Esophagus (tissue), 2 donors: ENCODE measurements at regions not wholly inside any gene's neighbourhood (a gene's known extent, or its start where the extent isn't known, plus 50 kb on each side); places are given as distances from the start of the nearest gene placed in this dataset.
"Not testable (repeated sequence)": the region's sequence is repeated elsewhere in the genome, so short reads cannot be mapped to it uniquely, and the experiment has no call there.

Experiments used
- H3K27ac ChIP-seq, 2 donors: one replicate each; pipeline ENCODE4 v1.5.1; 2013; ENCODE audit warnings: low read depth in 2 of 2, mild to moderate bottlenecking in 2 of 2, inconsistent platforms in 1 of 2, low read length in 1 of 2, moderate library complexity in 1 of 2
- H3K27me3 ChIP-seq, 2 donors: one replicate each; pipeline ENCODE4 v1.6.1; 2013; ENCODE audit warnings: low read length in 2 of 2, control low read depth in 1 of 2, mild to moderate bottlenecking in 1 of 2; ENCODE audit not compliant: insufficient read depth in 2 of 2, control insufficient read depth in 1 of 2
- H3K36me3 ChIP-seq, 2 donors: one replicate each; pipeline ENCODE4 v1.6.1; 2013; ENCODE audit warnings: low read length in 1 of 2; ENCODE audit not compliant: control insufficient read depth in 2 of 2, insufficient read depth in 2 of 2
- H3K4me1 ChIP-seq, 2 donors: one replicate each; pipeline ENCODE4 v1.6.1; 2013; ENCODE audit warnings: low read length in 1 of 2; ENCODE audit not compliant: control insufficient read depth in 2 of 2, insufficient read depth in 2 of 2
- H3K4me3 ChIP-seq, 2 donors: one replicate each; pipeline ENCODE4 v1.5.1; 2013; ENCODE audit warnings: low read length in 2 of 2, mild to moderate bottlenecking in 2 of 2, low read depth in 1 of 2, moderate library complexity in 1 of 2
- H3K9me3 ChIP-seq, 2 donors: one replicate each; pipeline ENCODE4 v1.6.1; 2013; ENCODE audit warnings: mild to moderate bottlenecking in 2 of 2, low read depth in 1 of 2, low read length in 1 of 2, moderate library complexity in 1 of 2; ENCODE audit not compliant: control insufficient read depth in 2 of 2, insufficient read depth in 1 of 2
- WGBS, 2 donors: extraction: QIAGEN DNeasy Blood & Tissue Kit; methylation state at CpG; one replicate each; pipeline ENCODE4 v1.1.7; 2013; 5-methylcytosine and 5-hydroxymethylcytosine counted together
- donor health status: healthy with polysubstance abuse.
- donor health status: Bipolar disorder and iron deficiency.

DNA sequence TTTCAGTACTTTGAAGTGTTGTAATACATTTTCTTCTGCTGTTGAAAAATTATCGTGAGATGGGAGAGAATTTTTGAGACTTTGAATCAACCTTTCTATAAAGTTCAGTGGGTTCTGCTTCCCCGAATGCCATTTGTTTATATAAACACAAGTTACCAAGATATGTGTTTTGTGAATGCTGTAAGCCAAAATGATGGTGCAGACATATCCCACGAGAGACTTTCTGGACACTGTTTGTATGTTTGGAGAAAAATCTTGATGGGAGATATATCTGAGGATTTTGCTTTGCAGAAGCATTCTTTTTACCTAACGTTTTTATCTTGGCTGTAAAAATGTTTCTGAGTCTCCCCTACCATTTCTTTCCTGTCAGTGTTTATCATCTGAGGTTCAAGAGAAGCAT is 526.6 kb upstream of the ZNF717 start:
- H3K9me3 ChIP-seq: no peaks in the 10 kb centered on the region
- no peak overlapping the region for H3K4me3 ChIP-seq
- no peak overlapping the region for H3K27ac ChIP-seq
- WGBS, 2 donors: 41 to 45% methylated on average over 4 of the region's 4 CpGs
- no peaks in the 10 kb centered on the region for H3K4me1 ChIP-seq
- H3K36me3 ChIP-seq: no peaks in the 10 kb centered on the region
- no peaks in the 10 kb centered on the region for H3K27me3 ChIP-seq

DNA sequence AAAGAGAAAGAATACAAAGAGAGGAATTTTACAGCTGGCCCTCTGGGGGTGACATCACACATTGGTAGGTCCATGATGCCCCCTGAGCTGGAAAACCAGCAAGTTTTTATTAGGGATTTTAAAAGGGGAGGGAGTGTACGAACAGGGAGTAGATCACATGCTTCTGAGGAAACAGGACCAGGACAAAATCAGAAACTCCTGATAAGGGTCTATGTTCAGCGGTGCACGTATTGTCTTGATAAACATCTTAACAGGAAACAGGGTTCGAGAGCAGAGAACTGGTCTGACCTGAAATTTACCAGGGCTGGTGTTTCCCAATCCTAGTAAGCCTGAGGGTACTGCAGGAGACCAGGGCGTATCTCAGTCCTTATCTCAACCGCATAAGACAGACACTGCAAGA is 530.6 kb upstream of the ZNF717 start:
- not testable (repeated sequence) for H3K4me1 ChIP-seq, H3K9me3 ChIP-seq, H3K36me3 ChIP-seq, H3K27me3 ChIP-seq, H3K4me3 ChIP-seq, H3K27ac ChIP-seq
- WGBS, 2 donors: 85 to 86% methylated on average over 6 of the region's 6 CpGs

DNA sequence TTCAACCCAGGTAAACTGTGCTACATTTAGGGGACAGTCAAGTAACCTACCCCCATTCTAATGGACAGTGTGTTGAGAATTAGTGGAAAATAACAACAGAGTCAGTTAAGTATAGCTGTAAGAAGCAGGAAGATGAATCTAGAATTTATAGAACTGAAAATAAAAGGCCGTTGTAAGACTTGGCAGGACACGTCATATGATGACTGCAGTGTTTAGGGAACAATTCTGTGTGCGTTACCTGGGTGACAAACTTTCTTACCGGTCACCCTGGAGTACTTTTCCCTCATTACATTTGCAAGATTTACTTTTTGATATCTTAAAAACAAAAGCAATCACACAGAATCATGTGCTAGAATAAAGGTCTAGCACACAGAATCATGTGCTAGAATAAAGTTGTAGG is 536.3 kb upstream of the ZNF717 start:
- no peak overlapping the region for H3K4me3 ChIP-seq
- H3K27ac ChIP-seq: no peak overlapping the region
- 72 to 74% methylated on average over 4 of the region's 4 CpGs for WGBS, 2 donors
- no peaks in the 10 kb centered on the region for H3K4me1 ChIP-seq
- no peaks in the 10 kb centered on the region for H3K36me3 ChIP-seq
- no peaks in the 10 kb centered on the region for H3K9me3 ChIP-seq
- H3K27me3 ChIP-seq: no peaks in the 10 kb centered on the region

GRCh38 chr3:76324101-76324500 is 538.8 kb upstream of the ZNF717 start:
- Histone ChIP-seq H3K4me1 (no peaks in the 10 kb centered on the region), H3K27ac (no peak overlapping the region), H3K9me3 (peaks cover 0 to 3% of the 10 kb centered on the region in 2 donors), H3K27me3 (no peaks in the 10 kb centered on the region), H3K36me3 (no peaks in the 10 kb centered on the region), H3K4me3 (no peak overlapping the region)
- WGBS, 2 donors: 78 to 81% methylated on average over 4 of the region's 4 CpGs

- no peak overlapping the region for H3K4me3 ChIP-seq
- no peak overlapping the region for H3K27ac ChIP-seq
- H3K4me1 ChIP-seq: no peaks in the 10 kb centered on the region
- no peaks in the 10 kb centered on the region for H3K27me3 ChIP-seq
- H3K9me3 ChIP-seq: no peaks in the 10 kb centered on the region
- WGBS, 2 donors: 55 to 58% methylated on average over 2 of the region's 2 CpGs
- no peaks in the 10 kb centered on the region for H3K36me3 ChIP-seq
Measured at GRCh38 chr3:76345878-76346277, 560.5 kb upstream of the ZNF717 start.

- H3K36me3 ChIP-seq: no peaks in the 10 kb centered on the region
- 83 to 89% methylated on average over 3 of the region's 3 CpGs for WGBS, 2 donors
- H3K4me3 ChIP-seq: no peak overlapping the region
- H3K4me1 ChIP-seq: no peaks in the 10 kb centered on the region
- no peaks in the 10 kb centered on the region for H3K27me3 ChIP-seq
- H3K27ac ChIP-seq: no peak overlapping the region
- H3K9me3 ChIP-seq: no peaks in the 10 kb centered on the region
Measured at GRCh38 chr3:76346690-76347089, 561.3 kb upstream of the ZNF717 start.

GRCh38 chr3:76349715-76350480 is 564.5 kb upstream of the ZNF717 start:
- H3K4me1 ChIP-seq: no peaks in the 10 kb centered on the region
- H3K27ac ChIP-seq: no peak overlapping the region
- H3K4me3 ChIP-seq: no peak overlapping the region
- H3K9me3 ChIP-seq: no peaks in the 10 kb centered on the region
- H3K36me3 ChIP-seq: no peaks in the 10 kb centered on the region
- no peaks in the 10 kb centered on the region for H3K27me3 ChIP-seq
- WGBS, 2 donors: 88 to 92% methylated on average over 3 of the region's 3 CpGs

DNA sequence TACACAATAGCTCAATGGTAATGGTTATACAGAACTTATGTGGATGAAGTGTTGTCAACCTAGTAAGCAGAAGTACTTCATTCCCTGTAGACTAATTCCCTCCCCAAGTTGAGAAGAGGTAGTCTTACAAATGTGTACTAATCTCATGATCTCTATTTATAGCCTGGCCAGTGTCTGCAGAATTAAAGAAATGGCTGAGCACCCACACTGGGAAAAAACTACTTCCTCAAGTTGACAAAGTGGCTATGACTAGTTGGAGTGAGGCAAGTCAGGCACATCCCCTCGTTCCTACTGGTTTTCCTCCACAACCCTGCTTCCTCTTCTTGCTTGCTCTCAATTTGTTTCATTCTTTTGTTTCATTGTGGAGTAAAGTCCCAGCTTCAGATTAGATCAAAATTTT is 566.7 kb upstream of the ZNF717 start:
- 63 to 64% methylated on average over 1 of the region's 1 CpG for WGBS, 2 donors
- Histone ChIP-seq H3K4me3 (no peak overlapping the region), H3K9me3 (no peaks in the 10 kb centered on the region), H3K36me3 (no peaks in the 10 kb centered on the region), H3K27ac (no peak overlapping the region), H3K4me1 (no peaks in the 10 kb centered on the region), H3K27me3 (no peaks in the 10 kb centered on the region)

DNA sequence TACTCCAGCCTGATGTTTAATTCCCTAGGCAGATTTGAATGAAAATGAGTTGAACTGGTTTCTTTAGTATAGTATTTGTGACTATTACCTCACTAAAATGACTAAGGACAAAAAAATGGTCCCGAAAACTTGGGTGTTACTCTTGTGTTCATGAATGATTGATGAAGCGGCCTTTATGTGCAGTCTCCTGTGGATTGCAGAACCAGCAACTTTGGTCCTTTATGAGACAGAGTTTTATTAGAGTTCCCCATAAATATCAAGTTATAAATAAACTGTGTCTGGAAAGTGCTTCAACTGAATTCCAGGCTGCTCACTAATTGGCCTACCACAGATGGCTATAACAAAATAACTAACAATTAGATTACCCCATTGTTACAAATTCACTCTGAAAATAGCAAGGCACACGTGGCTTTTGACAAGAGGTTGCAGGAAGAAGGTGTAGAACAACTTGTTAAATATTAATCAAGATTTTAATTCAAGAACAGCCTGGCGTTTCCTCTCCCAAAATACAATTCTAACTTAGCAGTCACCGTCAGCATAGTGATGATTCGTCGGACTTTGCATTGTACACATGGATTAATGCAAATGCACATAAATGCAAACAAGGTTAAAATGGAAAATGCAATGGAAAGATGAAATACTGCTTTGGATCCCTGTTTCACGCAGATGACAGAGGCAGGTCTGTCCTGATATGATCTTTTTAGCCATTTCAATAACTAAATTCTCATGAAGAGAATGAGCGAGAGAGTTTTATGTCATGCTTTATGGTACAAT is 567.3 kb upstream of the ZNF717 start:
- Histone ChIP-seq H3K27ac (no peak overlapping the region), H3K4me1 (no peaks in the 10 kb centered on the region), H3K9me3 (no peaks in the 10 kb centered on the region), H3K27me3 (no peaks in the 10 kb centered on the region), H3K36me3 (no peaks in the 10 kb centered on the region), H3K4me3 (no peak overlapping the region)
- WGBS, 2 donors: 62 to 75% methylated on average over 9 of the region's 9 CpGs

DNA sequence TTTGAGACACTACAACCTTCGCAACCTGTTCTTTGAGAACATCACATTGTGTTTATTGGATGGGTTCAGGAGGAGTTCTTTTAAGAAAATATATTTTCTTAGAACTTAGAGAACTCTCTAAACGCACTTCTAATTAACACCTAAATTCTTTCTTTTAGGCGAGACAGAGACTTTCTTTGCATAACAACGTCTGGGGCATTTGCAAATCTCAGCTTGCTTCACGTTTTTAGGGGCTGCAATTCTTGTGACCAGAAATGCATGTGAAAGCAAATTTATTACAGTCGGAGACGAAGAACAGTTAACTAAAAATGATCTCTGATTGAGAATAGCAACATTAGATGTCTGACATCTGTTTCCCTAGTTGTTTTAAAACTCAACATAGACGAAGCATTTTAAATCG is 568.3 kb upstream of the ZNF717 start:
- WGBS, 2 donors: 65 to 70% methylated on average over 9 of the region's 9 CpGs
- H3K4me3 ChIP-seq: no peak overlapping the region
- H3K4me1 ChIP-seq: no peaks in the 10 kb centered on the region
- H3K27me3 ChIP-seq: no peaks in the 10 kb centered on the region
- H3K27ac ChIP-seq: no peak overlapping the region
- no peaks in the 10 kb centered on the region for H3K36me3 ChIP-seq
- no peaks in the 10 kb centered on the region for H3K9me3 ChIP-seq
